HG03469 (cell line): ENCODE measurements at regions not wholly inside any gene's neighbourhood (a gene's known extent, or its start where the extent isn't known, plus 50 kb on each side); places are given as distances from the start of the nearest gene placed in this dataset.
"Not testable (repeated sequence)": the region's sequence is repeated elsewhere in the genome, so short reads cannot be mapped to it uniquely, and the experiment has no call there.

Experiments
- ATAC-seq: cut with Tn5 transposase; IDR thresholded peaks from one replicate; pipeline ENCODE4 v1.9.1; 2021; ENCODE audit warnings: mild to moderate bottlenecking, moderate library complexity, moderate number of reproducible peaks; ENCODE audit not compliant: unreplicated experiment

GRCh38 chr17:71765437-71765836, 355.4 kb upstream of the SOX9 start:
- no peak for ATAC-seq

GRCh38 chr17:71769850-71770249, 351.0 kb upstream of the SOX9 start:
- no peak for ATAC-seq

- no peak for ATAC-seq
These were observed 343.7 kb upstream of the SOX9 start for GRCh38 chr17:71777048-71777640.

DNA sequence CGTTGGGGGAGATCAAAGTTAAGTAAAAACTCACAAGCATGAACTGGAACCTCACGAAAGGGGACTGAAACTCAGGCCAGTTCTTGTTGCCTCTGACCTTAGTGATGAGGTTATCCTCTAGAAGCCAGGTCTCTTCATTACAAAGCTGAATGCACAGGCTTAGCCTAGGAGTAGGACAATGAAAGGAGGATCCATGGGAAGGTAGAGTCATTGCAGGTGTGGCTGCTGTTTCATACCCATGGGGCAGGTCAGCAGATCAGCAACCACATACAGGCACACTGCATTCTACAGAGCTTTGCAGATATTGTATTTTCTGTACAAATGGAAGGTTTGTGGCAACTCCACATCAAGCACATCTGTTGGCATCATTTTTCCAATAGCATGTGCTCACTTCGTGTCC, 341.3 kb upstream of the SOX9 start:
- no peak for ATAC-seq

DNA sequence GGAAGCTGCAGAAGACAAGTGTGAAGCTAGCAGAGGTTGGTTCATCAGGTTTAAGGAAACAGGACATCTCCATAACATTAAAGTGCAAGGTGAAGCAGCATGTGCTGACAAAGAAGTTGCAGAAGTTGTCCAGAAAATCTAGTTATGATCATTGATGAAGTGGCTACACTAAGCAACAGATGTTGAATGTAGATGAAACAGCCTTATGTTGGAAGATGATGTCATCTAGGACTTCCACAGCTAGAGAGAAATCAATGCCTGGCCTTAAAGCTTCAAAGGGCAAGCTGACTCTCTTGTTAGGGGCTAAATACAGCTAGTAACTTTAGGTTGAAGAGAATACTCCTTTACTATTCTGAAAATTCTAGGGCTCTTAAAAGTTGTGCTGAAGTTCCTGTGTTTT, 340.2 kb upstream of the SOX9 start:
- no peak for ATAC-seq

DNA sequence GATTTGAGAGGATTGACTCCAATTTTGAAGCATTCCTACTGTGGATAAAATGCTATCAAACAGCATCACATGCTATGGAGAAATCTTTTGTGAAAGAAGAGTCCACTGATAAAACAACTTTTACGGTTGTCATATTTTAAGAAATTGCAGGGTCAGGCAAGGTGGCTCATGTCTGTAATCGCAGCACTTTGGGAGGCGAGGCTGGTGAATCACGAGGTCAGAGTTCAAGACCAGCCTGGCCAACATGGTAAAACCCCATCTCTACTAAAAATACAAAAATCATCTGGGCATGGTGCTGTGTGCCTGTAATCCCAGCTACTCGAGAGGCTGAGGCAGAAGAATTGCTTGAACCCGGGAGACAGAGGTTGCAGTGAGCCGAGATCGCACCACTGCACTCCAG, 338.8 kb upstream of the SOX9 start:
- ATAC-seq: not testable (repeated sequence)

DNA sequence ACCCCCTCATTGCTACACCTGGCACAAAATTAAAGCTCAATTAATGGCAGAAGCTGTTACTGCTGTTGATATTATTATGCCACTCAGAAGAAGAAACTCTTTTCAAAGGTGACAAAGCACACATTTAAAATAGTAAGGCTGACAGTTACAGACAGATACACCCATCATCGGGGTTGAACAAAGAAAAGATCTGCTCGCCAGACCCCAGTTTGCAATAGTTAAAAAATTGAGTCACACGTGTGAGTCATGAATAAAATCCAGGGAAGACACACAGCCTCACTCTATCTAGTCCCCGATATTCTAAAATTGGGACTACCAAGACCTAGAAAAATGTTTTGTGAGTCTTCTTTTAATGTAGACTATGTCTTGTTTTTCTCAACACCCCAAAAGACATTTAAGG, 330.0 kb upstream of the SOX9 start:
- no peak for ATAC-seq

DNA sequence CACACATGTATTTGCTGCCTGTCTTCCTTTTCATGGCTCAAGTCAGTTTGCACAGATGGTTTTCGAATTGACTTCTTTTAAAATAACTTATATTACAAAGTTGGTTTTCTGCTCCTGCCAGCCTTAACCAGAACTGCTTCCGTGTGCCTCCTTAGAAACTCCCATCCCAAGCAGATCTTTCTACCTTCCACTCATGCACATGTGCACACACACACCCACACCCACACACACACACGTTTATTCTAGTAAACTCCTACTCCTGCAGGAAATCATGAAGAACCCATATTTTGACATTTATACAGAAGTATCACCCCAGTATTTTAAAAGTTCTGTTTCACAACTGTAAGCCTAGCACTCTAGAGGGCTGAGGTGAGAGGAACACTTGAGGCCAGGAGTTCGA, 329.5 kb upstream of the SOX9 start:
- ATAC-seq: no peak

DNA sequence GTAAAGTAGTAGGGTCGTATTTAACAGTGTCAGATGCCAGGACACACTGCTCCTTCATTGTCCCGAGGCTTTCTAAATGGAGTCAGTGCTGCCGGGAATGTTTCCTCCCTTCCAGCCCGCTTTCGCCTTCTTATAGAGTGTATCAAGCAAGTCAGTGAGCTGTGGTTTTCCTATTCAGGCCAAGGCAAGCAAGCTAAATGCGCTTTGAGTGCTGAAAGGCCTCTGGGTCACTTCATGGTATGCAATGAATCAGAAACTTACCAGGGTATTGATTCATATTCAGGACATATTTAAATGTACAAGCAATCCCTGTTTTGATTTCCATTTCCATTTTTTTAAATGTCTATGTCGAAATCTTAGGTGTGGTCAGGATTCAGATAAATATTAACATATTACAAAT, 327.9 kb upstream of the SOX9 start:
- ATAC-seq: no peak

DNA sequence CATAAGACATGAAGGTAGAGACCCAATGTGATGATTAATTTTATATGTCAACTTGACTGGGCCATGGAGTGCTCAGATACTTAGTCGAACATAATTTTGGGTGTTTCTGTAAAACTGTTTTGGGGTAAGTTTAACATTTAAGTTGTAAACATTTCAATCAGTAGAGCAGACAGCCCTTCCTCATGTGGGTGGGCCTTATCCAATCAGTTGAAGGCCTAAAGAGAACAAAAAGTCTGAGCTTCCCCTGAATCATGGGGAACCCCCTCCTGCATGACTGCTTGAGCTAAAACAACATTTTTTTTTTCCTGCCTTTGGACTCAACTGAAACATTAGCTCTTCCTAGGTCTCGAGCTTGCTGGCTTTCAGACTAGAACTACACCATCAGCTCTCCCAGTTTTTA, 327.3 kb upstream of the SOX9 start:
- no peak for ATAC-seq

- ATAC-seq: no peak
These were observed 322.1 kb upstream of the SOX9 start for GRCh38 chr17:71798701-71799100.

DNA sequence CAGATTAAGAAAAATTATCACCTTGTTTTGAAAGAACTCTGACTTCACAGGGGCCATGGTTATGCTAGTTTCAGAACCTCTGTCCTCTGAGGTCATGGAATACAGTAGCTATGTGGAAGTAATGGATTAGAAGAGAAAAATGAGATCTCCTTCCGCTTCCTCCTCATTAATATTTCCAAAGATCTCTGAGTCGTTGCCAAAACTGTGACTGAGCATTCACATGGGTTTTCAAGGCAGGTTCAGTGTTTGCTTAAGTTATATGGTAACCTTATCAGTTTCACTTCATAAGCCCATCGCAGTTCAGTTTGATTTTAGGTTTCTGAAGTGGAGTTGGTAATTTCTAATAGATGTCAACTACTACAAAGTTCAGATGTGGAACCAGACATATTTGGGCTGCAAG, 321.2 kb upstream of the SOX9 start:
- no peak for ATAC-seq

- ATAC-seq: no peak
These were observed 319.5 kb upstream of the SOX9 start for GRCh38 chr17:71801301-71801700.

GRCh38 chr17:71802663-71803062, 318.2 kb upstream of the SOX9 start:
- ATAC-seq: no peak

DNA sequence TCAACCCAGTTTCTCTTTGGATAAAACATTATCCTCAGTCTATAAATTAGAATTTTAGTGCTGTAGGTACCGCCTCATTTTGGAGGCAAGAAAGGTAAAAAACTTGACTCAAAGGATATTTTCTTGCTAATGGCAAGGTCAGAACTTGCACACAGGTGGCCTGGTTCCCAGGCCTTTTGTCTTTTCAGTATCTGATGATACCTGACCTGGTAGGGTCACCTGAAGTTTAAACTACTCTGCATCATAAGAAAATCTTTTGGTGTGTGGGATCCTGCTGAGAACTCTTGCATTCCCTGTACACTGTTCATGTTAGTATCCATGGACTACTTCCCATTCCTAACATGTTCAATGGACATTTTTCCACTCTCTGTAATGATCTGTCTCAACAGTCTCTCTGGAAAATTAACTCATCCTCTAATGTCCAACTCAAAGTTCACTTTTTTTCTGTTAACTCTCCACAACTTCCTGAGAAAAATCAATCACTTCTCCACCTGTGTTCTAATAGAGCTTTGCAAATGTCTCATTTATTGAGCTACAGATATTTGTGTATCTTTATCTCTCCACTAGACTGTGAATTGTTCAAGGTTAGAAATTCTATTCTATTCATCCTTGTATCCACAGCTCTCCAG, 317.1 kb upstream of the SOX9 start:
- ATAC-seq: no peak

DNA sequence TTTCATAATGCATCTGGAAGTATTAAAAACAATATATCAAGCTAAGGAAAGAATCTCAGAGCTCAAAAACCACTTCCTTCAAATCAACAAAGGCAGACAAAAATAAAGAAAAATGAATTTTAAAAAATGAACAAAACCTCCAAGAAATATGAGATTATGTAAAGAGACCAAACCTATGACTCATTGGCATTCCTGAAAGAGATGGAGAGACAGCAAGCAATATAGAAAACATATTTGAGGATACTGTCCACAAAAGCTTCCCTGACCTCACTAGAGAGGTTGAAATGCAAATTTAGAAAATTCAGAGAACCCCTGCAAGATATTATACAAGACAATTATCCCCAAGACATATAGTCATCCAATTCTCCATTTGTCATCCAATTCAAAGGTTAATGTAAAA, 311.3 kb upstream of the SOX9 start:
- ATAC-seq: no peak

- not testable (repeated sequence) for ATAC-seq
These were observed 307.0 kb upstream of the SOX9 start for GRCh38 chr17:71813861-71814260.

- ATAC-seq: no peak
These were observed 299.3 kb upstream of the SOX9 start for GRCh38 chr17:71821511-71821910.

GRCh38 chr17:71824671-71825070, 296.1 kb upstream of the SOX9 start:
- no peak for ATAC-seq

DNA sequence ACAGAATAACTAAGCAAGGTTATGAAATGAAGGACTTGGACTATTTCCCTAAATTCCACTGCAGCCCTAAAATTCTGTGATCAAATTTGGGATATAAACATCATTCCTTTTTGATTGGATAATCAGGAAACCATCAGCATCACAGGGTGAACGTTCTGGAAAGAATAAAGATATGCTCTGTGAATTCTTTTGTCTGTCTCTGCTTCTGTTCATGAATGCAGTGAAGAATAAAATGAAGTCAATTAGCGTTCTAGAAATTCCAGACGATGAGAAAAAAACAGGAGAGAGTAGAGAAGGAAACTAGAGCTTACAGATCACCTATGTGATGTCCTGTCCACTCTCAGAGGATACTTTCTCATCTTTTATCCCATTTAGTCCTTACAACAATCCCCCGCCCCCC, 295.1 kb upstream of the SOX9 start:
- no peak for ATAC-seq

DNA sequence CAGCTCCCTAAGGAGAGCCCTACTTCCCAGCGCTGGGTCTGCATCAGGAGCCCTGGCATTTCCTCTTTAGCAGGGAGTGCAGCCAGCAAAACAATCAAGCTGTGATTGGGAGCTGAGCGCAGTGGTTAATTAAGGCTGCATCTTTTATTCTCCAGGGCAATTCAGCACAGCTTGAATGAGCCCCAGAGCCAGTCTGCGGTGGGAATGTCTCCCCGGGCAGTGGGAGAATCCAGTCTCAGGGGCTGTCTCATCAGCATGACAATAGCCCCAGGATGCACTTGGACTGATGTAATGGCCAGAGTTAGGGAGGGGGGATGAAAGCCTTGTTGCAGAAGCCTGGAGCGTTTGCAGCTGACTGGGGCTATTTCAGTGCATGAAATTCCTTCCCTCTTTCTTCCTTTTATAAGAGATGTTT, 292.6 kb upstream of the SOX9 start:
- no peak for ATAC-seq

GRCh38 chr17:71830866-71831265, 290.0 kb upstream of the SOX9 start:
- no peak for ATAC-seq

GRCh38 chr17:71842986-71843385, 277.8 kb upstream of the SOX9 start:
- ATAC-seq: no peak
